ENCODE measurements at regions not wholly inside any gene's neighbourhood (a gene's known extent, or its start where the extent isn't known, plus 50 kb on each side); places are given as distances from the start of the nearest gene placed in this dataset.
"Not testable (repeated sequence)": the region's sequence is repeated elsewhere in the genome, so short reads cannot be mapped to it uniquely, and the experiment has no call there.

DNA sequence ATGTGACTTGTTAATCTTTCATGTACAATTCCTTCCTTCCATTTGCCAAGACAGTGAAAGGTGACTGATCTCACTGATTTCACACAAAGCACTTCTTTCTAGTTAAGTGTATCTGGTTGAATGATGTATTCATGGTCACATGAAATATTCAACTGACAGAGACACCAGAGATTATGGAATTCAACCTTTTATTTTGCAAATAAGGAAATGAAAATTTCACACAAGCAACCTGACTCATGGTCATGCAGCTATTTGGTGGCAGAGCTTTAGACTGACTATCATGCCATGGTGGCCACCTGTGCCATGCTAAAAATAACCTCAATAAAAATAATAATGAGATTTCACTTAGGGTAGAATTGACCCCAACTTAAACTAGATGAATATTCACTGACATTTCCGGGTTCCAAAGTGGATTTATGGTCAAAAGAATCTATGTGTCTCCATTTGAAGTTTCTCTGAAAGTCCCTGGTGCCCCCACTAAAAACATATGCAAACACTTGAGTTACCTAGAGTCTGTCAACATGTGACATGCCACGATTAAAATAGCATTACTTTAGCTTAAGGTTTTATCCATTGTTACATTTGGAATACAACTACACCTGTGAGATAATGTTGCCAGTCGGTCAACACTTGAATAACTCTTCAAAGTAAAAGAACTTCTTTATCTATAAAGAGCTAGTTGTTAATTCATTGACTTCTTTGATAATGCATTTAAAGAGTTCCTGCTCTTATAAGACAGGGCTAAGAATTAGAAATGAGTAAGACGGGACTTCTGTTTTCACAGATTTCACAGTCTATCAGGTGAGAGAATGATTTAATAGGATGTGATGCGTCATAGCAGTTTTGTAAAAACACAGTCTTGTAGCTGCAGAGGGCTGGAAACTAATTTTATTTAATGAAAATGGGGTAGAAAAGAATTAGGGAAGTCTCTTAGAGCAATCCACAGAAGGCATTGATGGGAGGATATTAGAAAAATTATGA is 94.6 kb upstream of the OR9G4 start:
- Histone ChIP-seq H3K27ac (no peak overlapping the region), H3K9ac (ENCODE audit: insufficient read length) (no peak overlapping the region), H3K9me3 (ENCODE audit: low read depth, low read length) (no peaks in the 10 kb centered on the region), H3K4me3 (no peak overlapping the region), H3K36me3 (ENCODE audit: insufficient read depth, low read length) (no peaks in the 10 kb centered on the region)
- DNase-seq (ENCODE audit: low read depth, low spot score), result no peak
- TF ChIP-seq POLR2AphosphoS5 (IDR thresholded peaks at IDR 0.05; ENCODE audit: borderline replicate concordance, low read depth, low read length) (no peak), FOXP2 (optimal IDR thresholded peaks at IDR 0.05; ENCODE audit: control extremely low read depth, extremely low read length, insufficient read depth) (no peak), EZH2 (IDR thresholded peaks at IDR 0.05) (no peak)

DNA sequence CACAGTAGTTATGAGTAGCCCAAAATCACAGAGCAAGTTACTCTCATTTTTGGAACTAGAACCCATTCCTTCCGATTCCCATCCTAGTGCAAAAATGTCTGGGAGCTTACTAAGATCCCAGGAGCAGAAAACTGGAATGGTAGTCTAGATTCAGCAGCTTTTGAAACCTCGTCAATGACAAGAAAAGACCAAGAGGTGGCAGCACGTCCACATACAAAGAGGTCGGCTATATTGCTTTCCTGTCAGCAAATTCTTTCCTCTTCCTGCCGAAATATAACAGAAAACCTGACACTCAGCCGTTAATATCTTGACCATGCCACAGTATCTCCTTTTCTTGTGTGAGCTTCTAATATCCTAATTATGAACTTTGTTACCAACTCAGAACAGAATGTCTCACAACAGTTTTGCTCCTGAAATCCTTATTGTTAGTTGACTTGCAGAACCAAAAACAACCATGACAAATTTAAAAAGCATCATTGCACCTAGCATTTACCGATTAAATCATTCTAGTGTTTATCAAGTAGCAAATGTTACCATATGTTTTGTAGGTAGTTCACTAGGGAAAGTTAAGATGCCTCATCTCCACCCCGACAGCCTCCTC is 92.8 kb upstream of the OR9G4 start:
- no peak for TF ChIP-seq POLR2AphosphoS5 (IDR thresholded peaks at IDR 0.05; ENCODE audit: borderline replicate concordance, low read depth, low read length)
- no peak for TF ChIP-seq EZH2 (IDR thresholded peaks at IDR 0.05)
- TF ChIP-seq FOXP2 (optimal IDR thresholded peaks at IDR 0.05; ENCODE audit: control extremely low read depth, extremely low read length, insufficient read depth), result no peak
- Histone ChIP-seq H3K4me3 (no peak overlapping the region), H3K9me3 (ENCODE audit: low read depth, low read length) (no peaks in the 10 kb centered on the region), H3K27ac (no peak overlapping the region), H3K36me3 (ENCODE audit: insufficient read depth, low read length) (no peaks in the 10 kb centered on the region), H3K9ac (ENCODE audit: insufficient read length) (no peak overlapping the region)
- peak; percentile 34 for DNase-seq (ENCODE audit: low read depth, low spot score)

DNA sequence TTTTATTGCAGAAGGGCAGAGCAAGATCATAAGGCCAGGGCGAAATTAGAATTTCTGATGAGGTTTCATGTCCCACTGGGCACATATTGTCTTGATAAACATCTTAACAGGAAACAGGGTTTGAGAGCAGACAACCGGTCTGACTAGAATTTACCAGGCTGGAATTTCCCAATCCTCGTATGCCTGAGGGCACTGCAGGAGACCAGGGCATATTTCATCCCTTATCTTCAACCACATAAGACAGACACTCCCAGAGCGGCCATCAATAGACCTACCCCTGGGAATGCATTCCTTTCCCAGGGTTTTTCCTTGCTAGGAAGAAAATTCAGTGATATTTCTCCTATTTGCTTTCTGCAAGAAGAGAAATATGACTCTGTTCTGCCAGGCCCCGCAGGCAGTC is 78.9 kb upstream of the OR9G4 start:
- not testable (repeated sequence) for DNase-seq (ENCODE audit: low read depth, low spot score); H3K27ac ChIP-seq; H3K9me3 ChIP-seq (ENCODE audit: low read depth, low read length); H3K9ac ChIP-seq (ENCODE audit: insufficient read length); H3K4me3 ChIP-seq; H3K36me3 ChIP-seq (ENCODE audit: insufficient read depth, low read length)

DNA sequence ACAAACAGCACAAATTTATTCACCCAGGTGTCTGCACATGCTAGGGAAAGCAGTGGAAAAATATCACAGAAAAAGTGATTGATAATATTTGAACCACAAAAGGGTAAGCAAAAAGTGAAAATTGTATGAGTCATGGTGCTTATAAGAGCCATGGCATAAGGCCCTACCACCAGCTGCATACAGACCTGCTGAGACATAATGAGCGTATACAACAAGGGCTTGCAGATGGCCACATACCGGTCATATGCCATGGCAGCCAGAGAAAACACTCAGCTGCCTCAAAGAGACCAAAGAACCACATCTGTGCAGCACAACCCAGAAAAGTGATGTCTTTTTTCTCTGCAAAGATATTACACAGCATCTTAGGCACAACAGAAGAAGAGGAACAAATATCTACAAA is 71.4 kb upstream of the OR9G4 start:
- Histone ChIP-seq H3K36me3 (ENCODE audit: insufficient read depth, low read length) (no peaks in the 10 kb centered on the region), H3K9ac (ENCODE audit: insufficient read length) (no peak overlapping the region), H3K27ac (no peak overlapping the region), H3K9me3 (ENCODE audit: low read depth, low read length) (no peaks in the 10 kb centered on the region), H3K4me3 (no peak overlapping the region)
- DNase-seq (ENCODE audit: low read depth, low spot score), result no peak
- TF ChIP-seq POLR2AphosphoS5 (IDR thresholded peaks at IDR 0.05; ENCODE audit: borderline replicate concordance, low read depth, low read length), result no peak
- no peak for TF ChIP-seq EZH2 (IDR thresholded peaks at IDR 0.05)
- no peak for TF ChIP-seq FOXP2 (optimal IDR thresholded peaks at IDR 0.05; ENCODE audit: control extremely low read depth, extremely low read length, insufficient read depth)

DNA sequence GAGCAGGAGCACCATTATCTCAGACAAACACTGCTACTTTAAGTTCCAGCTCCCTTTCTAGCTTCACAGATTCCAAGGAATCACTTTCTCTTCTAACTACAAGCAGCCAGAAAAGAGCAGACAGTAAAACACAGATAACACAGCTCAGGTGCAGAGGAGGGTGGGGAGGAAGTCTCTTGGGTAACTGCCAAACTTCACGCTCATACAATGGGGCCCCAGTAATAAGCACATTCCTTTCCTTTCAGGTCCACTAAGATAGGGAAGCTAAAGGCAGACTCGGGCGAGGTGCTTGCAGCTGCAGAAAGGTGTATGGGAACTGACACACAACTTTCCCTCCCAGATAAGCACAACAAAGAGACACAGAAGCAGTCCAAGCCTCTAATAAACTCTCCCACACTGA is 69.2 kb upstream of the OR9G4 start:
- no peak overlapping the region for H3K9ac ChIP-seq (ENCODE audit: insufficient read length)
- TF ChIP-seq POLR2AphosphoS5 (IDR thresholded peaks at IDR 0.05; ENCODE audit: borderline replicate concordance, low read depth, low read length) (no peak), EZH2 (IDR thresholded peaks at IDR 0.05) (no peak), FOXP2 (optimal IDR thresholded peaks at IDR 0.05; ENCODE audit: control extremely low read depth, extremely low read length, insufficient read depth) (no peak)
- no peaks in the 10 kb centered on the region for H3K9me3 ChIP-seq (ENCODE audit: low read depth, low read length)
- DNase-seq (ENCODE audit: low read depth, low spot score), result no peak
- no peak overlapping the region for H3K27ac ChIP-seq
- no peak overlapping the region for H3K4me3 ChIP-seq
- no peaks in the 10 kb centered on the region for H3K36me3 ChIP-seq (ENCODE audit: insufficient read depth, low read length)

DNA sequence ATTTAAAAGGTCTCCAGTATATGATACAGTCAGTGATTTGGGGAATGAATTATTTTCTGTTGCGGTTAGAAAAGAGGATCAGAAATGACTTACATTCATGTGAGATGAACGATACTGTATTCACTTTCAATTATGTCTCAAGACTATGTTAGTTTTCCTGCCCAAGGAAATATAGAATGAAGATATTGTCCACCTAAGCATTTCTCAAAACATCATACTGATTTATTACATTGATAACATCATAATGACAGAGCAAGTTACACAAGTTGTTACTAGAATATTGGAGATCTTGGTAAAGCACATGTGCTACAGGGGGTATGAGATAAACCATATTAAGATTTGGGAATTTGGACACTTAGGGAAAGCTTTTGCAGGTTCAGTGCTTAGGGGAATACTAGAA is 67.8 kb upstream of the OR9G4 start:
- Histone ChIP-seq H3K9ac (ENCODE audit: insufficient read length) (no peak overlapping the region), H3K36me3 (ENCODE audit: insufficient read depth, low read length) (no peaks in the 10 kb centered on the region), H3K27ac (no peak overlapping the region), H3K9me3 (ENCODE audit: low read depth, low read length) (no peaks in the 10 kb centered on the region), H3K4me3 (no peak overlapping the region)
- TF ChIP-seq POLR2AphosphoS5 (IDR thresholded peaks at IDR 0.05; ENCODE audit: borderline replicate concordance, low read depth, low read length), result no peak
- TF ChIP-seq EZH2 (IDR thresholded peaks at IDR 0.05), result no peak
- TF ChIP-seq FOXP2 (optimal IDR thresholded peaks at IDR 0.05; ENCODE audit: control extremely low read depth, extremely low read length, insufficient read depth), result no peak
- no peak for DNase-seq (ENCODE audit: low read depth, low spot score)

DNA sequence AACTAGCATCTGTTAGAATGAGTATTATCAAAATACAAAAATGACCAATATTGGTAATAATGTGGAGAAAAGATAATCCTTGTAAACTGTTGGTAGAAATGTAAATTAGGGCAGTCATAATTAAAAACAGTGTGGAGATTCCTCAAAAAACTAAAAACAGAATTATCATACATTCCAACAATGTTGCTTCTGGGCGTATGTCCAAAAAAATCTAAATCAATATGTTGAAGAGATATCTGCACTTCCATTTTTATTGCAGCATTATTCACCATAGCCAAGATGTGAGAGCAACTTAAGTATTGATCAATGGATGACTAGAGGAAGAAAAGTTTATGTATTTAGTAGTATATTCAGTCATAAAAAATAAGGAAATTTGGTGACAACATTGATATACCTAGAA is 59.8 kb upstream of the OR9G4 start:
- no peak overlapping the region for H3K4me3 ChIP-seq
- no peaks in the 10 kb centered on the region for H3K9me3 ChIP-seq (ENCODE audit: low read depth, low read length)
- TF ChIP-seq EZH2 (IDR thresholded peaks at IDR 0.05) (no peak), POLR2AphosphoS5 (IDR thresholded peaks at IDR 0.05; ENCODE audit: borderline replicate concordance, low read depth, low read length) (no peak), FOXP2 (optimal IDR thresholded peaks at IDR 0.05; ENCODE audit: control extremely low read depth, extremely low read length, insufficient read depth) (no peak)
- H3K36me3 ChIP-seq (ENCODE audit: insufficient read depth, low read length), result no peaks in the 10 kb centered on the region
- no peak overlapping the region for H3K9ac ChIP-seq (ENCODE audit: insufficient read length)
- no peak overlapping the region for H3K27ac ChIP-seq
- no peak for DNase-seq (ENCODE audit: low read depth, low spot score)

DNA sequence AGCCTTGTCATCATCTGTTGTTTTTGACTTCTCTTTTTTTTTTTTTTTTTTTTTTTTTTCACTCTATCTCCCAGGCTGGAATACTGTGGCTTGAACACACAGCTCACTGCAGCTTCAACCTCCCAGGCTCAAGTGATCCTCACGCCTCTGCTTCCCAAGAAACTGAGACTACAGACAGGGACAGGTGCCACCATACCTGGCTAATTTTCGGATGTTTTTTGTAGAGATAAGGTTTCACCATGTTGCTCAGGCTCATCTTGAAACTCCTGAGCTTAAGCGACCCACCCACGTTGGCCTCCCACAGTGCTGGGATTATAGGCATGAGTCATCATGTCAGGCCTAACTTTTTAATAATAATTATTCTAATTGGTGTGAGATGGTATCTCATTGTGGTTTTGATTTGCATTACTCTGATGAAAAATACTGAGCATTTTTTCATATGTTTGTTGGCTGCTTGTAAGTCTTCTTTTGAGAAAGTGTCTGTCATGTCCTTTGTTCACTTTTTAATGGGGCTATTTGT is 51.3 kb upstream of the OR9G4 start:
- Histone ChIP-seq H3K9me3 (ENCODE audit: low read depth, low read length) (no peaks in the 10 kb centered on the region), H3K9ac (ENCODE audit: insufficient read length) (no peak overlapping the region), H3K4me3 (no peak overlapping the region), H3K27ac (no peak overlapping the region), H3K36me3 (ENCODE audit: insufficient read depth, low read length) (no peaks in the 10 kb centered on the region)
- TF ChIP-seq POLR2AphosphoS5 (IDR thresholded peaks at IDR 0.05; ENCODE audit: borderline replicate concordance, low read depth, low read length) (no peak), EZH2 (IDR thresholded peaks at IDR 0.05) (no peak), FOXP2 (optimal IDR thresholded peaks at IDR 0.05; ENCODE audit: control extremely low read depth, extremely low read length, insufficient read depth) (no peak)
- no peak for DNase-seq (ENCODE audit: low read depth, low spot score)

Measured in SK-N-MC (cell line).